Caco-2 (cell line): ENCODE measurements at regions not wholly inside any gene's neighbourhood (a gene's known extent, or its start where the extent isn't known, plus 50 kb on each side); places are given as distances from the start of the nearest gene placed in this dataset.

Source experiments
- BruUV-seq: library from RNA; stranded (reverse); fragments of 400-500 nt; replicated peaks from 2 replicates; lab custom pipeline; 2021; lab: Mats Ljungman, UMichigan
- CTCF ChIA-PET: fragments of 300-600 bp; sonication (Branson Sonifier 250); formaldehyde crosslinking; loops from one replicate; lab custom pipeline; 2022; ENCODE audit warnings: antibody characterized with exemption; lab: Charles Lee
- POLR2A ChIA-PET: fragments of 300-600 bp; sonication (Branson Sonifier 250); formaldehyde crosslinking; loops from one replicate; lab custom pipeline; 2022; ENCODE audit warnings: antibody characterized with exemption; lab: Charles Lee
- DNase-seq, 2 experiments: peaks; one replicate each; pipeline versions ENCODE4 v3.0.0 to v3.0.0-alpha.2; 2020 to 2022
- H3K27me3 ChIP-seq: replicated peaks from 2 replicates; pipeline ENCODE4 v1.6.0; 2011; ENCODE audit warnings: low read length; ENCODE audit not compliant: control insufficient read depth, insufficient read depth
- H3K36me3 ChIP-seq: 2 replicates; pipeline ENCODE4 v1.5.1; 2011; ENCODE audit warnings: low read length; ENCODE audit not compliant: control insufficient read depth, insufficient read depth
- H3K4me1 ChIP-seq: fragments of 250-450 bp; sonication (Bioruptor Pico); 2 replicates; pipeline ENCODE4 v1.5.1; 2020; ENCODE audit warnings: mild to moderate bottlenecking
- H3K4me3 ChIP-seq: 2 replicates; pipeline ENCODE4 v1.5.1; 2011; ENCODE audit warnings: low read depth, mild to moderate bottlenecking, control low read depth, low read length
- H3K9me3 ChIP-seq: fragments of 250-450 bp; sonication (Bioruptor Pico); 2 replicates; pipeline ENCODE4 v1.5.1; 2020; ENCODE audit warnings: mild to moderate bottlenecking, moderate library complexity
- H3K27ac Mint-ChIP-seq: one replicate; pipeline ENCODE4 v1.8.0; 2022; ENCODE audit warnings: mixed read lengths; ENCODE audit not compliant: unreplicated experiment
- H3K27me3 Mint-ChIP-seq: one replicate; pipeline ENCODE4 v1.8.0; 2022; ENCODE audit warnings: mixed read lengths; ENCODE audit not compliant: insufficient read depth, unreplicated experiment
- H3K36me3 Mint-ChIP-seq: one replicate; pipeline ENCODE4 v1.8.0; 2022; ENCODE audit warnings: mild to moderate bottlenecking, mixed read lengths; ENCODE audit not compliant: insufficient read depth, unreplicated experiment
- H3K4me1 Mint-ChIP-seq: one replicate; pipeline ENCODE4 v1.8.0; 2022; ENCODE audit warnings: low read depth, mixed read lengths; ENCODE audit not compliant: unreplicated experiment
- H3K4me3 Mint-ChIP-seq: one replicate; pipeline ENCODE4 v1.8.0; 2022; ENCODE audit warnings: mild to moderate bottlenecking, moderate library complexity, mixed read lengths; ENCODE audit not compliant: unreplicated experiment
- H3K9me3 Mint-ChIP-seq: one replicate; pipeline ENCODE4 v1.8.0; 2022; ENCODE audit warnings: mixed read lengths; ENCODE audit not compliant: unreplicated experiment
- CTCF ChIP-seq, 2 experiments: fragments of 200-600 bp in 1 of 2; IDR thresholded peaks; 1 replicate in 1 of 2; 2 replicates in 1 of 2; pipeline versions ENCODE4 v1.5.1 to v1.8.0; 2011 to 2022; ENCODE audit warnings: antibody characterized with exemption in 1 of 2, control low read depth in 1 of 2, inconsistent platforms in 1 of 2, low read depth in 1 of 2, low read length in 1 of 2, mild to moderate bottlenecking in 1 of 2, moderate library complexity in 1 of 2; ENCODE audit not compliant: insufficient read depth in 1 of 2, severe bottlenecking in 1 of 2, unreplicated experiment in 1 of 2
- intact Hi-C: fragments of 100-400 bp; cut with micrococcal nuclease; formaldehyde crosslinking; loops from one replicate; pipeline ENCODE4 v1.10.0; 2022; ENCODE audit not compliant: unreplicated experiment

GRCh38 chr6:49300911-49301310, 162.1 kb downstream of the MMUT start:
- no peaks in the 10 kb centered on the region for H3K27me3 ChIP-seq
- Mint-ChIP-seq H3K27ac (no peak overlapping the region), H3K36me3 (no peaks in the 10 kb centered on the region), H3K27me3 (no peaks in the 10 kb centered on the region), H3K9me3 (no peaks in the 10 kb centered on the region), H3K4me3 (no peak overlapping the region), H3K4me1 (no peaks in the 10 kb centered on the region)
- ChIA-PET POLR2A (no interaction called here), CTCF (no interaction called here)
- DNase-seq: no peak
- no peak overlapping the region for H3K4me3 ChIP-seq
- intact Hi-C loops: no loop called here
- no peaks in the 10 kb centered on the region for H3K9me3 ChIP-seq
- BruUV-seq: no TSS peak
- TF ChIP-seq CTCF (IDR thresholded peaks at IDR 0.05; ENCODE audit: insufficient read depth in 1 of 2, low read depth in 1 of 2, low read length in 1 of 2, severe bottlenecking in 1 of 2, unreplicated experiment in 1 of 2): no peak
- no peaks in the 10 kb centered on the region for H3K36me3 ChIP-seq
- no peaks in the 10 kb centered on the region for H3K4me1 ChIP-seq

GRCh38 chr6:49300443-49300842, 162.6 kb downstream of the MMUT start:
- BruUV-seq: no TSS peak
- POLR2A ChIA-PET: no interaction called here
- Histone ChIP-seq H3K9me3 (no peaks in the 10 kb centered on the region), H3K27me3 (no peaks in the 10 kb centered on the region), H3K36me3 (no peaks in the 10 kb centered on the region), H3K4me1 (no peaks in the 10 kb centered on the region), H3K4me3 (no peak overlapping the region)
- no peak for DNase-seq
- Mint-ChIP-seq H3K4me3 (no peak overlapping the region), H3K36me3 (no peaks in the 10 kb centered on the region), H3K27me3 (no peaks in the 10 kb centered on the region), H3K9me3 (no peaks in the 10 kb centered on the region), H3K4me1 (no peaks in the 10 kb centered on the region), H3K27ac (no peak overlapping the region)
- CTCF ChIA-PET: no interaction called here
- TF ChIP-seq CTCF (IDR thresholded peaks at IDR 0.05; ENCODE audit: insufficient read depth in 1 of 2, low read depth in 1 of 2, low read length in 1 of 2, severe bottlenecking in 1 of 2, unreplicated experiment in 1 of 2): no peak
- intact Hi-C loops: no loop called here

GRCh38 chr6:49299279-49299678, 163.8 kb downstream of the MMUT start:
- no peak for DNase-seq
- Histone ChIP-seq H3K4me1 (no peaks in the 10 kb centered on the region), H3K27me3 (no peaks in the 10 kb centered on the region), H3K4me3 (no peak overlapping the region), H3K36me3 (no peaks in the 10 kb centered on the region), H3K9me3 (no peaks in the 10 kb centered on the region)
- H3K27ac Mint-ChIP-seq: no peak overlapping the region
- H3K4me3 Mint-ChIP-seq: no peak overlapping the region
- no peaks in the 10 kb centered on the region for H3K27me3 Mint-ChIP-seq
- TF ChIP-seq CTCF (IDR thresholded peaks at IDR 0.05; ENCODE audit: insufficient read depth in 1 of 2, low read depth in 1 of 2, low read length in 1 of 2, severe bottlenecking in 1 of 2, unreplicated experiment in 1 of 2): no peak
- intact Hi-C loops: no loop called here
- H3K4me1 Mint-ChIP-seq: no peaks in the 10 kb centered on the region
- H3K36me3 Mint-ChIP-seq: no peaks in the 10 kb centered on the region
- ChIA-PET POLR2A (no interaction called here), CTCF (no interaction called here)
- H3K9me3 Mint-ChIP-seq: no peaks in the 10 kb centered on the region
- BruUV-seq: no TSS peak
